ENCODE measurements at regions not wholly inside any gene's neighbourhood (a gene's known extent, or its start where the extent isn't known, plus 50 kb on each side); places are given as distances from the start of the nearest gene placed in this dataset.

DNA sequence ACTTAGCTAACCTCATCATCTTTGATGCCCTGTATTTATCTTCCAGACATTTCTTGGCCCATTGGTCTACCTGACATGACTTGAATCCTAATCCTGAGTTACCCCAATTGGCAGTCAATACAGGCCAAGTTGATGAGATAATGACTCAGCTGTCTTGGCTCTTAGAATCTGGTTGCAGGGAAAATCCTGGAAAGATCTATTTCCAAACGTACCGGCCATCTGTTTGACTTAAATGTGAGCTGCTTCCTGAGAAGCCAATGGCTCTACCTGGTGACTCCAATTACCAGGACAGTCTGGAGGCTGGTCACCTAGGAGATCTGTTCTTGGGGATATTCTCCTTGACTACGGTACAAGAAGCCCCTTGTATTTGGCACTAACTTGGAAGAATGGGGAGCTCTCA is 475.2 kb upstream of the BRINP1 start:
- in situ Hi-C loops (cut with HindIII; ENCODE audit: low sequenced_read_pairs) = no loop called here

DNA sequence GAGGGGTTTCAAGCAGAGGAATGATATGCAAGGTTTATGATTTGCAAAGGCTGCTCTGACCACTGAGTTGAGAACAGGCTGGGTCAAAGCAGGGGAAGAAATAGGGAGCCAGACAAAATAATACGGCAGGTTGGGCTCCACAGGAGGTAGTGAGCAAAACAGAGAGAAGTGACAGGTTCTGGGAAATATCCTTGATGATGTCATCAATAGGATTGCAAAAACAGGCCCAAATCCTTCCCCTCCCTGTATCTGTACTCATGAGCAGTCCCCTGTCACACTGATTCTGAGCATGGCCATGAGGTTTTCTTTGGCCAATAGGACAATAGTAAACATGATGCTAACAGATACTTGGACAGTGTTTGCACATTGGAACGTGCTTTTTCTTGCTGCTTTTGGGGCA is 471.8 kb upstream of the BRINP1 start:
- in situ Hi-C loops (cut with HindIII; ENCODE audit: low sequenced_read_pairs) = no loop called here

DNA sequence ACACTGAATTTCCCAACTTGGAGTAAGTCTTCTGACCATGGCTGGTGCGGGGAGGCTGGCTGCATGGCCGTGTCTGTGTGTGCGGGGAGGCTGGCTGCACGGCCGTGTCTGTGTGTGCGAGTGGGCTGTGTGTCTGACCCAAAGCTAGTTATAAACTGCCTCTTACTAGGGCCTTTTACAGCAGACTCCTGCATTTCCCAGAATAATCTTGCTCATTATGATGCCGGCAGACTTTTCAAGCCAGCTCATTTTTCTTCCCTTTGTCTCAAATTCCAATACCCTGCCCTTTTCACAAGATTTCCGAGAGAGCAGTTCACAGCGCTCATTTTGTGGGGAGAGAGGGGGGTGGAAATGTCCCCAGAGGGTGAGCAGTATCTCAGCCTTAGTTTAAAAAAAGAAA is 470.7 kb upstream of the BRINP1 start:
- in situ Hi-C loops (cut with HindIII; ENCODE audit: low sequenced_read_pairs) = no loop called here

DNA sequence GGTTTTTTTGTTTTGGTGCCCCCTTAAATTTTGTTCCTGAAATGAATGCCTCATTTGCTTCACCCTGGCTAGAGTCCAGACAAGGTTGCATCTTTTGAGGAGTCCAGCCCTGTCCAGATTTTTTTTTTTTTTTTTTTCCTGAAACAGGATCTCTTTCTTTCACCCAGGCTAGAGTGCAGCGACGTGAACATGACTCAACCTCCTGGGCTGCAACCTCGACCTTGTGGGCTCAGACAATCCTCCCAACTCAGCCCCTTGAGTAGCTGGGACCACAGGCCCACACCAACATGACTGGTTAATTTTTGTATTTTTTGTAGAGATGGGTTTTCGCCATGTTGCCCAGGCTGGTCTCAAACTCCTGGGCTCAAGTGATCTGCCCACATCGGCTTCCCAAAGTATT is 469.0 kb upstream of the BRINP1 start:
- in situ Hi-C loops (cut with HindIII; ENCODE audit: low sequenced_read_pairs) = no loop called here

DNA sequence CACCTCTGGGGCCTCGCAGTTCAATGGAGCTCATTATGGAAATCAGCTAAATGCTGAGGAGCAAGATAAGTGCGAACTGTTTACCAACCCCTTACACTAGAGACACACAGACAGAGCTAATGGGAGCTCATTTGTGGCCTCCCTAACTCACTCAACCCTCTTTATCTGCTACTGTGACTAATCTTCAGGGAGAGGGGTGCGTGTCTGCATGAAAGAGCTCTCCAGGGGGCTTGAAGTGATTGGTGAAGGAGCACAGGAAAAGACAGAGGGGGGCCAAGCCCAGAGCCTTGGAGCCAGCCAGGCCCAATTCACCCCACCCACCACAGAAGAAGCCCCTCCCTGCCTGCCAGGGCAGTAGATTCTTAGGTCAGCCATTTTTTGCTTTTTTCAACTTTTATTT is 466.8 kb upstream of the BRINP1 start:
- in situ Hi-C loops (cut with HindIII; ENCODE audit: low sequenced_read_pairs) = no loop called here

DNA sequence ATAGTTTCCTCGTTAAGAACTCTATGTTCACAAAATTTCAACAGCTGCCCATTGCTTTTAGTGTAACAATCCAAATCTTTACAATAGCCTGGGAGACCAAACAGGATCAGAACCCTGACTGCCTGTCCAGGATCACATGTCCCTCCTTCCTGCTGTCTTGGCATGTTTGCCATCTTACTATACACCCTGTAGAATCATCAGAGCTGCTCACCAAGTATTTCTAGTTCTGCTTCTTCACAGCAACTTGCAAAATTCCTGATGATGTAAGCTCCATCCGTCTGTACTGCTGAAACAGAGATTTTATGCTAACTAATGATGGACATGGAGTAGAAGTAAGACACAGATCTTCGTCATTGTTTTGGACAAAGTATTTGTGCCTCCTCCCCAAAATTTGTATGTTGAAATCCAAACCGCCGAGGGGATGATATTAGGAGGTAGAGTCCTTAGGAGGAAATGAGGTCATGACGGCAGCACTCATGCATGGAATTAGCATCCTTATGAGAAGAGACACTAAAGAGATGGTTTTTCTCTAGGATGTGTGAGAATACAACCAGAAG is 464.9 kb upstream of the BRINP1 start:
- in situ Hi-C loops (cut with HindIII; ENCODE audit: low sequenced_read_pairs) = no loop called here

DNA sequence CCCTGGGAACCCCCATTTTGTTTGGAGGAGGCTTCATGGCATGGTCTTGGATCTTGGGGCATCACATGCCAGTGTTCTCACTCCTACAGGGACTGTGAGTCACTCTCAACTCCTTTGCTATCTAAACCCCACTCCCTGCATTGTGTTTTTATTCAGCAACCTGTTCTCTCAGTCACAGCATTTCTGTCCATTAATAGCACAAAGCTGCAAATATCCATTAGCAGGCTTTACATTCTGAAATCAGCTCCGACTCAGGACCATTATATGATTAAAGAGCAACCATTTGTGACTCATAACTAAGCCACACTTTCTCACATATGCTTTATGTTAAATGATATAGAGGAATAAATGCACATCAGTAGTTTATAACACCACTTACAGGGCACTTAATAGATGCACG is 462.1 kb upstream of the BRINP1 start:
- in situ Hi-C loops (cut with HindIII; ENCODE audit: low sequenced_read_pairs) = no loop called here

DNA sequence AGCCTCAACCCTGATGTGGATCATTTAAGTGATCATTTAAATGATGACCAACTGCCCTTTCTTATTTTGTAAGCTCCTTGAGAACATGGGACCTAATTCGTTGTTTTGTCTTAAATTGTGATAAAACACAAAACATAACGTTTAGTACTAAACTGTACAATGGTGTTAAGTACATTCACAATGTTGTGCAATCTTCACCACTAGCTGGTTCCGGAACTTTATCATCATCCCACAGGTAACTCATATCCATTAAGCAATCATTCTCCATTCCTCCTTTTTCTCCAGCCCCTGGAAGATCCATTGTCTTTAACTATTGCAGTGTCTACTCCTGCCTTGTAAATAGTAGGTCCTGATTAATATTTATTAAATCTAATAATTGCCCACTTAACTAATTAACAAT is 460.5 kb upstream of the BRINP1 start:
- in situ Hi-C loops (cut with HindIII; ENCODE audit: low sequenced_read_pairs) = no loop called here

DNA sequence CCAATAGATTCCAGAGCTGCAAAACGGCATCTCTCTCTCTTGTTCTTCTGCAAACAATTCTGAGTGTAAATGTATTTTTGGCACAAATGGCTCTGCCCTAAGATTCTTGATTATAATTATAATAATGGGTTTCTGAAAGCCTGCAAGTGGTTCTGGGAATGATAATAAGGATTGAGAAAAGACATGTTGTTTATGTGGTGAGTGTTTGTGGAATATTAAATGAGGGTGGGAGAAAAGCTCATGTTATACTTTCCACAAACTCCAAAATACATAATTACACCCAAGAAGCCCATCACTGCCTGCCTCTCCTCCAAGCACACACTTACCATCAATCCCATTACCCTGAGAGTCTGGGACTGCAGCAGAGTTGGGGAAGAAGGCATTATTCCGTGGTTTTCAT is 460.0 kb upstream of the BRINP1 start:
- in situ Hi-C loops (cut with HindIII; ENCODE audit: low sequenced_read_pairs) = no loop called here

DNA sequence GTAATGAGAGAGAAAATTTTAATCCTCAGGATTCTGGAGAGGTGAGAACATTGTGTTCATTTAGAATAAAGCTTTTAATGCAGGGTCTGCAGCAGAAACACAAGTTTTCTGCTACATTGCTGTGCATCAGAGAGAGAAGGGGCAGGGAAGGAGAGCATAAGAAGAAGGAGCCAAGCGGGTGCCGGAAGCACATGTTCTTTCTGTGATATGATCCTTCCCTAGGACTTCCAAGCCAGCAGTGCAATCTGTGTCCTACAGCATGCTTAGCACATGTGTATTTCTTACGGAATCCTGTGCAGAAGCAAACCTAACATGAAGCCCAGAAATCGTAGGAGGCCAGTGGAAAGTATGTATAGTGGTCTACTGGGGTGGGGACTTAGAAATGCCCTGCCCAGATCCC is 458.3 kb upstream of the BRINP1 start:
- in situ Hi-C loops (cut with HindIII; ENCODE audit: low sequenced_read_pairs) = no loop called here

DNA sequence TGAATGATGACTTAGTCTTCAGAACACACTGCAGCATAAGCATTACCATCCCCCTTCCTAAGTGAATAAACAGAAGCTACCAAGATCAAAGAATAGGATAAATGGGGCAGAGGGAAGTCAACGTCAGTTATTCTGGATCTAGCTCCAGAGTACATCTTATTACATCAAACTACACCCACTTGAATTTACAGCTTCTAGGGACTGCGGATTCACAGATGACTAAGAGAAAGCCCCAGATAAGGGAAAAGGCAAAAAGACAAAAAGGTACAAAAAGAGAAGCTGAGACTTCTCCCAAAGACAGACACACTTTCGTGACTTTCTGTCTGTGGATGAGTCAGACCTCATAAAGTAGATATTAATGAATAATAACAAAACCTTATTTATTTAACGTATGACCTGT is 457.9 kb upstream of the BRINP1 start:
- in situ Hi-C loops (cut with HindIII; ENCODE audit: low sequenced_read_pairs) = no loop called here

DNA sequence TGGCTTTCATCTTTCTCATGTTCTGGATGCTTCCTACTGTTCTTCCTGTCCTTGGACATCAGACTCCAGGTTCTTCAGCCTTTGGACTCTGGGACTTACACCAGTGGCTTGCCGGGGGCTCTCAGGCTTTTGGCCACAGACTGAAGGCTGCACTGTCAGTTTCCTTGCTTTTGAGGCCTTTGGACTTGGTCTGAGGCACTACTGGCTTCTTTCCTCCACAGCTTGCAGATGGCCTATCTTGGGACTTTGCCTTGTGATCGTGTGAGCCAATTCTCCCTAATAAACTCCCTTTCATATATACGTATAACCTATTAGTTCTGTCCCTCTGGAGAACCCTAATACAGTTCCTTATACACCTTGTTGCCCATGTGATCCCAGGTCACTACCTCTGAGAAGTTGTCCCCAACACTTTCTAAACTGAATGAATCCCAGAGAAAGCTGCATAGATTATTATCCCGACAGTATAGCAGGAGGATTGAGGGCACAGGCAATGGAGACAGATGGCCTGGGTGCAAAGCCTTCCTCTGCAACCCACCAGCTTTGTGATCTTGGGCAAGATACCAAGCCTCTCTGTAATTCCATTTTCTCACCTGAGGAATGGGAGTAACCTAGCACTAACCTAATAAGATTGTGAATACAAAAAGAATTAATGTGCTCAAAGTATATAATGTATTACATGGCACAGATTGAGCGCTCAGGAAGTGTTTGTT is 449.6 kb upstream of the BRINP1 start:
- in situ Hi-C loops (cut with HindIII; ENCODE audit: low sequenced_read_pairs) = no loop called here

DNA sequence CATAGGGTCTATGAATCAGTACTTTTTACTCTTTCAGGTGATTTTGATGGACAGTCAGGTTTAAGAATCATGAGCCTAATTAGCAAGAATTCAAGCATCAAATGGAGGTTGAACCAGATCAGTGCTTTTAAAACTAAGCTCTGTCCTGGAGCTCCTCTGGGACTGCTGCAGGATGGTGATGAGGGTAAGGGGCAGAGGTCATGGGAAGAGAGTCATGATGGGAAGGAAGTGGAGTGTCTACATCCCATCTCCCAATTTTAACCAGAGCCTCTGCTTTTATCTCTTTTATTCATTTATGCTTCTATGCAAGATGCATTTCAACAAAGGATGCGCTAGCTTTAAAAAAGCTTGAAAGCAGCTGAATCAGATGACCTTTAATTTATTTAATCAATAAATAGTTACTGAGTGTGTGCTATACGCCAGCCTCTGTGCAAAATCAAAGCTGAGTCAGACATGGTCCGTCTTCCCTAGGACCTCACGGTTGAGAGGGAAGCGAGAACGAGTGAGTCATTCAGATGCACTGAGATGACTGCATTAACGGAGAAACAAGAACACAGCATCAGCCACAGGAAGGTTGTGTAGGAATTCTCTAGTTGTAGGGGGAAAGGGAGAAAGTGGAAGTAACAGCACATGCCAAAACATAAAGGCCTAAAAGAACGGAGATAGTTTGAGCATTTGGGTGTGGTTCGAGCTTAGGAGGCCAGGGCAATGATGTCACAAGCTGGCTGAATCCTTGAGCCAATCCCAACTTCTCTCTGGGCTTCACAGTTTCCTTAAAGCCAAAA is 441.6 kb upstream of the BRINP1 start:
- in situ Hi-C loops (cut with HindIII; ENCODE audit: low sequenced_read_pairs) = no loop called here

DNA sequence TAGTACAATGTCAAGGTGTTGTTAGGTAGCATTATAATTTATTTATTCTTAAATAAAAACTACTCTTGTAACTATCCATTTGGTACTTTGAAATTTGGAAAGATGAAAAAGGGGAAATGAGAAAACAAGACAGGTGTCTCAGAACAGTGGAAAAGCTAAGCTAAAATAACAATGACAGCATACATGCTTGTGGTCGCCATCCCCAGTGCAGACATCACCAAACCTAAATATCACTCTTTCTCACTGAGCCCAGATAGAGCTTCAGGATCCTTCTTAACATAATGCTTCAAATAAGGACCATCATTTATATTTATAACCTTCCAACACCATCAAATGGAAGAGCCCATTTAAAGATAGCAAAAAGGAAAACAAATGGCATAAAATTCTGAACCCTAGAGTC is 434.4 kb upstream of the BRINP1 start:
- in situ Hi-C loops (cut with HindIII; ENCODE audit: low sequenced_read_pairs) = no loop called here

DNA sequence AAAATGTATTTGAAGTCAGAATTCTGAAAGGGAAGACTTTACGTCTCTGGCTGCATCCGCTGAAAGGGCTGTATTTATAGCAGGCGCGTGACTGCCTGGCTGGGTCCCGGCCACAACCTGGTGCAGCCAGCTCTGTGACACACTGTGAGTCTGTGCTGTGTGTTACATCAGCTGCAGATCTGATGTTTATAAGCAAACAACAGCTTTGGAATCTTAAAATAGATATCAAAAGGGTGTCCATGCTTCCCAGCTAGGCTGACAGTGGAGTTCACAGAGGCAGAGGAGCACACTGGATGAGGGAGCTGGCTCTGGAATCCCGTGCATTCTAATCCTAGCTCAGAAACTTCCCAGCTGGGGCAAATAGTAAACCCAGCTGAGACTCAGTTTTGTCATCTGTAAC is 433.4 kb upstream of the BRINP1 start:
- in situ Hi-C loops (cut with HindIII; ENCODE audit: low sequenced_read_pairs) = no loop called here

DNA sequence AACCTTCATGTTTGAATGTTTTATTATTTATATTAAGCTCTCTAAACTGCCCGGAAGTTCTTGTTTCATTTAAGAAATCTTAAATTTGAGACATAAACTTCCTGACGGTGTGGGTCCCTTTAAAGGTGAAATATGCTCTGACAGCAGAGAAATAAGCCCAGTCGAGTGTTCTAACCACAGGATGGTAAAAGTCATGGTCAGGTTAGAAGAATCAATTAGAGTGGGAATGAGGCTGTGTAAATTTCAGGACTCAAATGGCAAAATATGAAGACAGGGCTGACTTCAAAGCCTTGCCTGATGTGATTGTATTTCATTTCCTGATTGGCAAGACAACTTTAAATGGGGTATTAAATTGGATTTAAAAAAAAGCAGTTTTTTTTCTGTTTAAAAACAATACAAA is 432.9 kb upstream of the BRINP1 start:
- in situ Hi-C loops (cut with HindIII; ENCODE audit: low sequenced_read_pairs) = no loop called here

DNA sequence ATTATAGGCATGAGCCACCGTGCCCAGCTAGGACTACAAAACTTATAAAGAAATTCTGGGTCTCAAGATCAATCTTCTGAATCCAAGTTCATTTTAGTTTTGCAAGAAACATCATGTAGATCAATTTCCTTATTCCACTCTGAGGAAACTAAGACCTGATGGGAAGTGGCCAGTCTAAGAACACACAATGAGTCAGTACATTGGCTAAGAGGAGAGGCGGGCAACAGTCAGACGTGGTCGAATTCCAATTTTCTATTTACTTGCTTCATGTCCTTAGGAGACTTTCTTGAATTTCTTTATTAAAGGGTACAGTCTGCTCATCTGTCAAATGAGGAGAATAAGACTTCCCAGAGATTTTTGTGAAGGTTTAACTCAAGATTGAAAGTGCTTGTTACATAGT is 432.1 kb upstream of the BRINP1 start:
- in situ Hi-C loops (cut with HindIII; ENCODE audit: low sequenced_read_pairs) = no loop called here

DNA sequence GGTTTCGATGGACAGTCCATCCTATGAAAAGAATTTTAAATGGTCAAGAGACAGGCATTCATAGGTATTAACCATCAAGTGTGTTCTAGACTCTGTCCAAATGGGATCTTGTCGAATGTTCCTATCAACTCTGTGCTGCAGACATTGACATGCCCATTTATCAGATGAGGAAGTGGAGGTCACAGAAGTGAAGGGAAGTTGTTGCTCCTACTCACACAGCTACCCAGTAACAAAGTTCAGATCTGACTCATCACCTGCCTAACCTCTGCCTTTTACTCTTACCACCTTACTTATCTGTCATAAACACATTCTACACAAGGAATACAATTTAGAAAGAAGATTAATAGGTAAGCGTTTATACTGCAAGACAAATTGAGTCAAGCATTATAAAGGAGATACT is 426.2 kb upstream of the BRINP1 start:
- in situ Hi-C loops (cut with HindIII; ENCODE audit: low sequenced_read_pairs) = no loop called here

DNA sequence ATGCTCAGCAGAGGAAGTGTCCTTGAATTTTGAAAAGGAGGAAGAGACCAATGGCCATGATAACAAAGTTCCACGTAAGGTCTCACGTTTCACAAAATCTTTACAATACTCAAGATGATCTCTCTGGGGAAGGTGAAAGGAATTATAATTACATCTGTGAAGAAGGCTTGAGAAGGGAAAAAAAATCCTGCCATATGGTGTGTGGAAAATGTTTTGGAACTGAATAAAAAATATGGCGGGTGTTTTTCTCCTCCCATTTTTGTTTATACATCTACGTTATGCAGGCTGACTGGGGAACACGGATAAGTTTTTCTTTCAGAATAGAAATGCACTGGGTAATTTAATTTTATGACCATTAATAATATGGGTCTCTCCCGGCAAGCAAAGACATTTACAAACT is 425.6 kb upstream of the BRINP1 start:
- in situ Hi-C loops (cut with HindIII; ENCODE audit: low sequenced_read_pairs) = no loop called here

DNA sequence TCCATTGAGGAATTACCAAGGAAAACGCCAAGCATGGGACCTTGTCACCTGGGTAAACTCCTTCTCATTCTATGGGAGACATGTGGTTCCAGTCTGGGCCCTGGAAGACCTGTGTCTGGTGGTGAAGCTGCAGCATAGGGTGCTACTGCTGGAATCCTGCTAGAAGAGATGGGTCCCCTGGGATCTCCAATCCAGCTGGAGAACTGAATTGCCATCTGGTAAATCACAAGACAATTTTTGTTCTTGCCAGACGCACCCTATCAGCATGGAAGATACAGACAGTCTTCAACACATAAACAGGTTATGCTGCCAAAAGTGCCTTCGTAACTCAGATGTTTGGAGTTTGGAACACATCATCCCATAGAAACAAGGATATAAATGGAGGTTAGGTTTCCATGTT is 424.0 kb upstream of the BRINP1 start:
- in situ Hi-C loops (cut with HindIII; ENCODE audit: low sequenced_read_pairs) = no loop called here

DNA sequence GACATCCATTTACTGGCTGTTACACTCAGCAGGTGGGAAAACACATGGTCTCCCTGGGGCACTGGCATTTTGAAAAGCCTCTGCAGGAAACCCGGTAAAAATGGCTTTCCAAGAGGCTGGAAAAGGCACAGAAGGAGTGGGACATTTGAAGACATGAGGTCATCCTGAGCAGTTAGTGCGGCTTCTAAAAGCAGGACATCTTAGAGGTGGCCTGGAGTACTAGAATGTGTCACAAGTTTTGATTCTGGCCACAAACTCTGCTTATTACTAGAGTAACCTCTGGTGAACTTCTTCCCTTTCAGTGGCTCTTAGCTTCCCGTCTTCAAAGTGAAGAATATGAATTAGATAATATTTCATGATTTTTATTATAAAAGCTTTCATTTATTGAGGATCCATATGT is 423.0 kb upstream of the BRINP1 start:
- in situ Hi-C loops (cut with HindIII; ENCODE audit: low sequenced_read_pairs) = no loop called here

DNA sequence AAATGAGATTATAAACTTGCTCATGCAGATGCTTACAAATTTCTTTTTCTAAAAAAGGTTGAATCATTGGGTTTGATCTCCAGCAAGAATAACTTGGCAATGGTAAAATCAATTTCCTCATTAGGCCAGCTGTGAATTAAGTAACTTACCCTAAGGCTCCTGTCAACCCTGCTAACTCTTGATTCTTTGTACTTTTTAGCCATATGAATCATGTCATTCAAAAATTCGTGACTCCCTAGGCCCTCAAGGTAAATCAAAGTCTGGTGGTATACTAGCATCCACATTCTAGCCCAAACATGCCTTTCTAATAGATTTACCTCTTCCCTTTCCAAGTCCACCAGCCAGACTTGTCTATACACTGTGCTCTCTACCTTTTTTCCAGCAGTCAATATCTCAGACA is 420.8 kb upstream of the BRINP1 start:
- in situ Hi-C loops (cut with HindIII; ENCODE audit: low sequenced_read_pairs) = no loop called here

All from DLD1 (cell line).